Ovary (tissue), 7 donors: ENCODE measurements at regions not wholly inside any gene's neighbourhood (a gene's known extent, or its start where the extent isn't known, plus 50 kb on each side); places are given as distances from the start of the nearest gene placed in this dataset.

Experiments used
- DNase-seq, 5 donors: peaks; one replicate each; pipeline ENCODE4 v3.0.0-alpha.2; 2019 to 2020
- H3K27ac ChIP-seq, 2 donors: fragments of 200-600 bp; one replicate each; pipeline versions ENCODE4 v1.5.1 to v1.8.0; 2019 to 2022
- H3K27me3 ChIP-seq: fragments of 200-600 bp; one replicate; pipeline ENCODE4 v1.8.0; 2022
- H3K36me3 ChIP-seq: fragments of 200-600 bp; sonication (generic); one replicate; pipeline ENCODE4 v1.5.1; 2019
- H3K4me1 ChIP-seq: one replicate; pipeline ENCODE4 v1.8.1; 2013; ENCODE audit warnings: mild to moderate bottlenecking, moderate library complexity; ENCODE audit not compliant: insufficient read depth
- H3K4me3 ChIP-seq: fragments of 200-600 bp; sonication (generic); one replicate; pipeline ENCODE4 v1.5.1; 2017
- H3K9me3 ChIP-seq, 2 donors: fragments of 200-600 bp in 1 of 2; sonication (generic) in 1 of 2; one replicate each; pipeline versions ENCODE4 v1.5.1 to v1.8.1; 2013 to 2019; ENCODE audit warnings: mild to moderate bottlenecking in 1 of 2, moderate library complexity in 1 of 2
- CTCF ChIP-seq, 3 donors: fragments of 450-650 bp in 2 of 3; fragments of 200-600 bp in 1 of 3; IDR thresholded peaks; one replicate each; pipeline versions ENCODE4 v1.5.1 to v1.8.0; 2016 to 2022; ENCODE audit warnings: antibody characterized with exemption in 3 of 3, mild to moderate bottlenecking in 1 of 3
- EP300 ChIP-seq: sonication (generic); formaldehyde crosslinking; IDR thresholded peaks from one replicate; pipeline ENCODE4 v1.6.1; 2017; ENCODE audit warnings: antibody characterized with exemption
- POLR2A ChIP-seq: fragments of 450-650 bp; IDR thresholded peaks from one replicate; pipeline ENCODE4 v1.6.1; 2017; ENCODE audit warnings: antibody characterized with exemption, mild to moderate bottlenecking, moderate library complexity
- WGBS, 3 donors: extraction: QIAGEN DNeasy Blood & Tissue Kit in 1 of 3; methylation state at CpG; one replicate each; pipeline versions ENCODE4 v1.1.5 to v1.1.7; 2013 to 2017; 5-methylcytosine and 5-hydroxymethylcytosine counted together
- intact Hi-C, 4 donors: fragments of 100-400 bp; cut with DNase I; formaldehyde crosslinking; loops; one replicate each; pipeline versions ENCODE4 v1.11.0 to v1.15.1; 2022 to 2023
- donor health status: DM: no; HTN: no; CAD: no; lungs with moderate emphysema.
- donor health status: DM: no; HTN: no; CAD: no.
- donor health status: Bipolar disorder and iron deficiency.
- donor health status: DM: no; HTN: no; CAD: no.
- donor health status: DM: yes; HTN: yes; CAD: no.

- no peaks in the 10 kb centered on the region for H3K36me3 ChIP-seq
- H3K4me1 ChIP-seq: no peaks in the 10 kb centered on the region
- H3K4me3 ChIP-seq: no peak overlapping the region
- 19 to 22% (median 21%) methylated on average over 3 of the region's 3 CpGs for WGBS, 3 donors
- no peak overlapping the region for H3K27ac ChIP-seq
- H3K9me3 ChIP-seq: no peaks in the 10 kb centered on the region
- no peaks in the 10 kb centered on the region for H3K27me3 ChIP-seq
- TF ChIP-seq CTCF (IDR thresholded peaks at IDR 0.05) (no peak), EP300 (no peak), POLR2A (no peak)
- DNase-seq: no peak
- intact Hi-C loops: no loop called here
Measured at GRCh38 chr3:144265542-144266100, 294.0 kb downstream of the DIPK2A start.

- Histone ChIP-seq H3K9me3 (no peaks in the 10 kb centered on the region), H3K4me3 (no peak overlapping the region), H3K36me3 (no peaks in the 10 kb centered on the region), H3K4me1 (no peaks in the 10 kb centered on the region), H3K27ac (no peak overlapping the region), H3K27me3 (no peaks in the 10 kb centered on the region)
- no peak for TF ChIP-seq CTCF (IDR thresholded peaks at IDR 0.05)
- TF ChIP-seq POLR2A: no peak
- TF ChIP-seq EP300: no peak
- 79 to 97% (median 97%) methylated on average over 3 of the region's 3 CpGs for WGBS, 3 donors
- no peak for DNase-seq
- intact Hi-C loops: no loop called here
Measured at GRCh38 chr3:144270100-144270499, 298.5 kb downstream of the DIPK2A start.

DNA sequence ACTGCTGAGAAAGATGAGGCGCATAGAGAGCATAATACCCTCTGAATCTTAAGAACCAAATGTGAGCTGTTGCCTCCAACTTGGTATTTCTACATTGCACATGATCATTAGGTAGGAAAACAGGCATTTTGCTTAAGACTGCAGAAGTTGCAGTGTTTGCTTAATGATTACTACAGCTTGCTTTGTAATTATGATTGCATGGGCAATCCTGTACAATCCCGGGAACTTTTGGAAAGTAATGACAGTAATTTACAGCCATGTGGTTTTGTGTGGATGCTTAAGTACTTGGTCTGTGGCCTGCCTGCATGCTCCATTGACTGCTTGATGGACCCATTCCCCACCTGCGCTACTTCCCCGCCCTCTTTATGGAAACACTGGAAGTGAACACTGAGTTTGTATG lies 301.1 kb downstream of the DIPK2A start:
- H3K27me3 ChIP-seq: no peaks in the 10 kb centered on the region
- intact Hi-C loops: no loop called here
- TF ChIP-seq EP300 (no peak), POLR2A (no peak), CTCF (IDR thresholded peaks at IDR 0.05) (no peak)

GRCh38 chr3:144273601-144274000 lies 302.0 kb downstream of the DIPK2A start:
- H3K27ac ChIP-seq: no peak overlapping the region
- WGBS, 3 donors: 55 to 82% (median 65%) methylated on average over 2 of the region's 2 CpGs
- DNase-seq: no peak
- no peaks in the 10 kb centered on the region for H3K4me1 ChIP-seq
- H3K27me3 ChIP-seq: no peaks in the 10 kb centered on the region
- no peak overlapping the region for H3K4me3 ChIP-seq
- H3K36me3 ChIP-seq: no peaks in the 10 kb centered on the region
- intact Hi-C loops: no loop called here
- TF ChIP-seq CTCF (IDR thresholded peaks at IDR 0.05): no peak
- TF ChIP-seq POLR2A: no peak
- no peak for TF ChIP-seq EP300
- H3K9me3 ChIP-seq: no peaks in the 10 kb centered on the region

More for the DNA sequence above, 301.1 kb downstream of the DIPK2A start:
- no peaks in the 10 kb centered on the region for H3K36me3 ChIP-seq
- no peak for DNase-seq
- WGBS, 3 donors: 87 to 96% (median 94%) methylated on average over 4 of the region's 4 CpGs
- no peaks in the 10 kb centered on the region for H3K4me1 ChIP-seq
- H3K27ac ChIP-seq: no peak overlapping the region
- no peak overlapping the region for H3K4me3 ChIP-seq
- no peaks in the 10 kb centered on the region for H3K9me3 ChIP-seq
